ENCODE measurements at regions not wholly inside any gene's neighbourhood (a gene's known extent, or its start where the extent isn't known, plus 50 kb on each side); places are given as distances from the start of the nearest gene placed in this dataset.

DNA sequence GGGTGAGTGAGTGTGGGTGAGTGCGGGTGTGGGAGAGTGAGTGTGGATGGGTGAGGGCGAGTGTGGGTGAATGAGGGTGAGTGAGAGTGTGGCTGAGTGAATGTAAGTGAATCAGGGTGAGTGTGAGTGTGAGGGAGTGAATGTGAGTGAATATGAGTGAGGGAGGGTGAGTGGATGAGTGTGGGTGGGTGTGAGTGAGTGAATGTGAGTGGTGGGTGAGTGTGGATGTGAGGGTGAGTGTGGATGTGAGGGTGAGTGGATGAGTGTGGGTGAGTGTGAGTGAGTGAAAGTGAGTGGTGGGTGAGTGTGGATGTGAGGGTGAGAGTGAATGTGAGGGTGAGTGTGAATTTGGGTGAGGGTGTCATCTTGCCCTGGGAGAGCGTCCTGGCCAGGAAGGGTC is 67.5 kb downstream of the TRIML1 start:
- TF ChIP-seq, protein P1, sequence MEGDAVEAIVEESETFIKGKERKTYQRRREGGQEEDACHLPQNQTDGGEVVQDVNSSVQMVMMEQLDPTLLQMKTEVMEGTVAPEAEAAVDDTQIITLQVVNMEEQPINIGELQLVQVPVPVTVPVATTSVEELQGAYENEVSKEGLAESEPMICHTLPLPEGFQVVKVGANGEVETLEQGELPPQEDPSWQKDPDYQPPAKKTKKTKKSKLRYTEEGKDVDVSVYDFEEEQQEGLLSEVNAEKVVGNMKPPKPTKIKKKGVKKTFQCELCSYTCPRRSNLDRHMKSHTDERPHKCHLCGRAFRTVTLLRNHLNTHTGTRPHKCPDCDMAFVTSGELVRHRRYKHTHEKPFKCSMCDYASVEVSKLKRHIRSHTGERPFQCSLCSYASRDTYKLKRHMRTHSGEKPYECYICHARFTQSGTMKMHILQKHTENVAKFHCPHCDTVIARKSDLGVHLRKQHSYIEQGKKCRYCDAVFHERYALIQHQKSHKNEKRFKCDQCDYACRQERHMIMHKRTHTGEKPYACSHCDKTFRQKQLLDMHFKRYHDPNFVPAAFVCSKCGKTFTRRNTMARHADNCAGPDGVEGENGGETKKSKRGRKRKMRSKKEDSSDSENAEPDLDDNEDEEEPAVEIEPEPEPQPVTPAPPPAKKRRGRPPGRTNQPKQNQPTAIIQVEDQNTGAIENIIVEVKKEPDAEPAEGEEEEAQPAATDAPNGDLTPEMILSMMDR (IDR thresholded peaks at IDR 0.05): no peak
- no peak for TF ChIP-seq POLR2A (IDR thresholded peaks at IDR 0.05)
